Ishikawa (cell line): ENCODE measurements at regions not wholly inside any gene's neighbourhood (a gene's known extent, or its start where the extent isn't known, plus 50 kb on each side); places are given as distances from the start of the nearest gene placed in this dataset.
A peak's percentile ranks its signal among the peaks of the same experiment; 100 is the strongest.

Source experiments
- CEBPB ChIP-seq: IDR thresholded peaks from 2 replicates; pipeline ENCODE4 v1.6.1; 2012
- CREB1 ChIP-seq: IDR thresholded peaks from 2 replicates; pipeline ENCODE4 v1.6.1; 2012; ENCODE audit warnings: low read depth
- EGR1 ChIP-seq: IDR thresholded peaks from 2 replicates; pipeline ENCODE4 v1.6.1; 2012
- EP300 ChIP-seq: IDR thresholded peaks from 2 replicates; pipeline ENCODE4 v1.6.1; 2012; ENCODE audit warnings: borderline replicate concordance
- FOXM1 ChIP-seq: IDR thresholded peaks from 2 replicates; pipeline ENCODE4 v1.6.1; 2012; ENCODE audit warnings: low read depth, borderline replicate concordance
- MAX ChIP-seq: IDR thresholded peaks from 2 replicates; pipeline ENCODE4 v1.6.1; 2012
- NFIC ChIP-seq: IDR thresholded peaks from 2 replicates; pipeline ENCODE4 v1.6.1; 2012
- RAD21 ChIP-seq: IDR thresholded peaks from 2 replicates; pipeline ENCODE4 v1.6.1; 2012; ENCODE audit warnings: low read depth
- REST ChIP-seq: IDR thresholded peaks from 2 replicates; pipeline ENCODE4 v1.6.1; 2012; ENCODE audit warnings: low read depth, mild to moderate bottlenecking
- TAF1 ChIP-seq: IDR thresholded peaks from 2 replicates; pipeline ENCODE4 v1.6.1; 2012; ENCODE audit warnings: low read depth, mild to moderate bottlenecking
- TCF12 ChIP-seq: IDR thresholded peaks from 2 replicates; pipeline ENCODE4 v1.6.1; 2012; ENCODE audit warnings: low read depth
- TEAD4 ChIP-seq: IDR thresholded peaks from 2 replicates; pipeline ENCODE4 v1.6.1; 2012
- USF1 ChIP-seq: IDR thresholded peaks from 2 replicates; pipeline ENCODE4 v1.6.1; 2012
- YY1 ChIP-seq: IDR thresholded peaks from 2 replicates; pipeline ENCODE4 v1.6.1; 2012; ENCODE audit warnings: low read depth
- ZBTB7A ChIP-seq: IDR thresholded peaks from 2 replicates; pipeline ENCODE4 v1.6.1; 2012; ENCODE audit warnings: low read depth

GRCh38 chr1:95382000-95382786 lies 148.2 kb downstream of the RWDD3 start:
- TF ChIP-seq ZBTB7A (no peak), RAD21 (no peak), USF1 (no peak), EGR1 (no peak), CREB1 (no peak), TAF1 (no peak), REST (no peak)

- TF ChIP-seq TCF12 (no peak), ZBTB7A (no peak), RAD21 (no peak), REST (no peak), CREB1 (no peak), EP300 (no peak), NFIC (no peak), USF1 (no peak), CEBPB (no peak), FOXM1 (no peak), YY1 (no peak), EGR1 (no peak), MAX (no peak), TAF1 (no peak), TEAD4 (no peak)
Measured at GRCh38 chr1:95383111-95383510, 149.1 kb downstream of the RWDD3 start.

GRCh38 chr1:95384567-95384966 lies 150.6 kb downstream of the RWDD3 start:
- TF ChIP-seq TEAD4 = peak; percentile 70
- TF ChIP-seq REST = peak; percentile 94
- peak; percentile 60 for TF ChIP-seq USF1
- no peak for TF ChIP-seq CREB1
- no peak for TF ChIP-seq FOXM1
- TF ChIP-seq RAD21 = no peak
- TF ChIP-seq YY1 = no peak
- no peak; the same call in 1 of the 2 replicates for TF ChIP-seq NFIC
- TF ChIP-seq EP300 = no peak

- no peak for TF ChIP-seq EP300
- TF ChIP-seq REST = no peak
- TF ChIP-seq EGR1 = no peak
- no peak for TF ChIP-seq FOXM1
- no peak for TF ChIP-seq USF1
- TF ChIP-seq ZBTB7A = no peak
- TF ChIP-seq CEBPB = no peak
- no peak for TF ChIP-seq TEAD4
- no peak for TF ChIP-seq RAD21
- no peak for TF ChIP-seq TAF1
- TF ChIP-seq TCF12 = no peak
- TF ChIP-seq YY1 = no peak
Measured at GRCh38 chr1:95386371-95386770, 152.4 kb downstream of the RWDD3 start.
